ENCODE measurements at regions not wholly inside any gene's neighbourhood (a gene's known extent, or its start where the extent isn't known, plus 50 kb on each side); places are given as distances from the start of the nearest gene placed in this dataset.

DNA sequence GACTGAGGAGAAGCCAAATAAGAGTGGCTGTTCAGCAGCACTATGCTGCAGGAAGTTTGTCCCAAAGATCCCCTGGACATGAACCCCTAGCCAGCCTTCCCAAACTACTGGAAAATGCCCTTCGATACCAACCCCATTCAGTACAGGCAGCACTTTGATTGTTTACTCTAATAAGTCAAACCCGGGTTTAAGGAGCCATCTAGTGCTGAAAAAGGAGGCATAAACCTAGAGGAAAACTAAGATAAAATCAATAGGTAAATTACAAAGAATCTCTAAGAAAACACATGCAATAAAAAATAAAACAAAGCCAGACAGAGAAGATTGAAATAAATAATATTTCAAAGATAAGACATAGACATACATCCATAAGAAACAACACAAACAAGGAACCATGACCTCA lies 771.6 kb downstream of the RPS29 start:
- TF ChIP-seq CTCF (IDR thresholded peaks at IDR 0.05): no peak
- no peak for TF ChIP-seq EP300 (IDR thresholded peaks at IDR 0.05)

Data from ovary (tissue), 3 donors.